GM12892 (cell line): ENCODE measurements at regions not wholly inside any gene's neighbourhood (a gene's known extent, or its start where the extent isn't known, plus 50 kb on each side); places are given as distances from the start of the nearest gene placed in this dataset.

Experiments used
- POLR2A ChIP-seq: IDR thresholded peaks from 2 replicates; pipeline ENCODE4 v1.6.1; 2011; ENCODE audit warnings: low read depth, low read length, control low read depth
- POLR2AphosphoS5 ChIP-seq: IDR thresholded peaks from 2 replicates; pipeline ENCODE4 v1.6.1; 2011; ENCODE audit warnings: low read depth, low read length, control low read depth
- TAF1 ChIP-seq: IDR thresholded peaks from 2 replicates; pipeline ENCODE4 v1.6.1; 2011; ENCODE audit warnings: low read depth, mild to moderate bottlenecking, control low read depth, low read length, borderline replicate concordance

DNA sequence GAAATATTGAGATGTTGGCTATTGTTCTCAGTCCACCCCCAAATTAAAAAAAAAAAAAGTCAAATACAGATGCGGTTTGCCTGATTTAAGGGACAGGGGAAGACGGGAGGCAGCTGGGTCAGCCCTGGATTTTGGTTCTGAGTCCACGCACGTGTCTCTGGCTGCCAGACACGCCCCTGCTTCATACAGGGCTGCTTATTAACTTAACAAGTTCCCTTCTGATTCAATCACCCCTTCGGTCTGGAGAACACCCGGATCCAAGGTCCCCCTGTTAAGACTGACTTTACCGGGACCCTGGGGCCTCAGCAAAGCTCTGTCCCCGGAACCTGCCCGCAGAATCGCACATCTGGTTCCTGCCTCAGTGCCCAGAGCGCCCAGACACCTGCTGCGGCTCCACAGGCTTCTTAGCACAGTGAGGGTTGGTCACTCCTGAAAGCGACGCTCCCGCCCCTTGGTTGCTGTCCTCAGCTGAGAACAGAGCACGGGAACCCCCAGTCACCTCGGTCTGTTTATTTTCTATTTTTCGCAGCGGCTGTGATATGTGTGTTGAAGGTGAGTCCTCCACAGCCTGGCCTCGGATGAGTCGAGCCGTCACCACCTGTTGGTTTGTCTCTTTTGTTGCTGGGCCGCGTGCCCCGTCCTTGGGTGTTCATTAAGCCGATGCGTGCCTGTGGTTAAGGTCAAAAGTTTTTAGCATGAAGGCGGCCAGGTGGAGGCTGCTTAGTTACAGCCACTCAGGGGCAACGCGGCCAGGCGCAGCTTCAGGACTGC, 57.2 kb downstream of the RTP5 start:
- TF ChIP-seq POLR2A (no peak), POLR2AphosphoS5 (no peak), TAF1 (no peak)
